ENCODE measurements at regions not wholly inside any gene's neighbourhood (a gene's known extent, or its start where the extent isn't known, plus 50 kb on each side); places are given as distances from the start of the nearest gene placed in this dataset.

- no peak for TF ChIP-seq YY2 (tag by site-specific recombination; IDR thresholded peaks at IDR 0.05)
- TF ChIP-seq ZNF423 (tag by site-specific recombination; IDR thresholded peaks at IDR 0.05): no peak
- TF ChIP-seq ZBTB20 (tag by site-specific recombination; IDR thresholded peaks at IDR 0.05): no peak
- TF ChIP-seq TCF7L2 (IDR thresholded peaks at IDR 0.05; ENCODE audit: borderline replicate concordance, low read depth, low read length): no peak
- TF ChIP-seq PRDM2 (tag by site-specific recombination; IDR thresholded peaks at IDR 0.05; ENCODE audit: borderline replicate concordance): no peak
- no peak for TF ChIP-seq ZNF174 (tag by site-specific recombination; IDR thresholded peaks at IDR 0.05)
- no peak for TF ChIP-seq ZNF311 (tag by site-specific recombination; IDR thresholded peaks at IDR 0.05; ENCODE audit: borderline replicate concordance)
- TF ChIP-seq KLF16 (tag by site-specific recombination; IDR thresholded peaks at IDR 0.05): no peak
- TF ChIP-seq ZNF223 (tag by site-specific recombination; IDR thresholded peaks at IDR 0.05): no peak
- Histone ChIP-seq H3K9me3 (ENCODE audit: control insufficient read depth, insufficient read depth, low read depth, low read length) (no peaks in the 10 kb centered on the region), H3K36me3 (ENCODE audit: control insufficient read depth in 2 of 2, insufficient read depth in 1 of 2, low read length in 2 of 2) (no peaks in the 10 kb centered on the region), H3K27ac (ENCODE audit: extremely low read depth, low read depth, low read length) (no peak overlapping the region), H3K4me1 (ENCODE audit: control insufficient read depth, insufficient read depth, low read length) (no peaks in the 10 kb centered on the region), H3K4me3 (ENCODE audit: low read depth, low read length) (no peak overlapping the region)
- POLR2A ChIA-PET: no interaction called here
- CTCF ChIA-PET: no interaction called here
Observed at GRCh38 chr6:14280006-14280510, 162.5 kb downstream of the CD83 start.

GRCh38 chr6:14280766-14281293 lies 163.3 kb downstream of the CD83 start:
- CTCF ChIA-PET: no interaction called here
- no peaks in the 10 kb centered on the region for H3K4me1 ChIP-seq (ENCODE audit: control insufficient read depth, insufficient read depth, low read length)
- H3K36me3 ChIP-seq (ENCODE audit: control insufficient read depth in 2 of 2, insufficient read depth in 1 of 2, low read length in 2 of 2): no peaks in the 10 kb centered on the region
- H3K4me3 ChIP-seq (ENCODE audit: low read depth, low read length): no peak overlapping the region
- no peak overlapping the region for H3K27ac ChIP-seq (ENCODE audit: extremely low read depth, low read depth, low read length)
- POLR2A ChIA-PET: no interaction called here
- H3K9me3 ChIP-seq (ENCODE audit: control insufficient read depth, insufficient read depth, low read depth, low read length): no peaks in the 10 kb centered on the region
- no peak for TF ChIP-seq ZSCAN30 (tag by site-specific recombination; IDR thresholded peaks at IDR 0.05)
- no peak for TF ChIP-seq ZSCAN23 (tag by site-specific recombination; IDR thresholded peaks at IDR 0.05)

- CTCF ChIA-PET: interaction anchor here (0.8 to 1.6 kb wide), 3 partner anchors 25 to 217 kb away, joined by 3 read pairs; no protein-coding TSS in a partner anchor
- peaks cover 2% of the 10 kb centered on the region; the same call in 1 of the 2 replicates for H3K4me1 ChIP-seq (ENCODE audit: control insufficient read depth, insufficient read depth, low read length)
- no peaks in the 10 kb centered on the region for H3K9me3 ChIP-seq (ENCODE audit: control insufficient read depth, insufficient read depth, low read depth, low read length)
- no peaks in the 10 kb centered on the region for H3K36me3 ChIP-seq (ENCODE audit: control insufficient read depth in 2 of 2, insufficient read depth in 1 of 2, low read length in 2 of 2)
- POLR2A ChIA-PET: no interaction called here
- H3K27ac ChIP-seq (ENCODE audit: extremely low read depth, low read depth, low read length): no peak overlapping the region
- no peak overlapping the region for H3K4me3 ChIP-seq (ENCODE audit: low read depth, low read length)
- TF ChIP-seq ZNF248 (tag by site-specific recombination; IDR thresholded peaks at IDR 0.05): no peak
- TF ChIP-seq ZNF660 (tag by site-specific recombination; IDR thresholded peaks at IDR 0.05): no peak
- no peak for TF ChIP-seq ZNF658 (tag by site-specific recombination; IDR thresholded peaks at IDR 0.05)
- TF ChIP-seq, protein P1, sequence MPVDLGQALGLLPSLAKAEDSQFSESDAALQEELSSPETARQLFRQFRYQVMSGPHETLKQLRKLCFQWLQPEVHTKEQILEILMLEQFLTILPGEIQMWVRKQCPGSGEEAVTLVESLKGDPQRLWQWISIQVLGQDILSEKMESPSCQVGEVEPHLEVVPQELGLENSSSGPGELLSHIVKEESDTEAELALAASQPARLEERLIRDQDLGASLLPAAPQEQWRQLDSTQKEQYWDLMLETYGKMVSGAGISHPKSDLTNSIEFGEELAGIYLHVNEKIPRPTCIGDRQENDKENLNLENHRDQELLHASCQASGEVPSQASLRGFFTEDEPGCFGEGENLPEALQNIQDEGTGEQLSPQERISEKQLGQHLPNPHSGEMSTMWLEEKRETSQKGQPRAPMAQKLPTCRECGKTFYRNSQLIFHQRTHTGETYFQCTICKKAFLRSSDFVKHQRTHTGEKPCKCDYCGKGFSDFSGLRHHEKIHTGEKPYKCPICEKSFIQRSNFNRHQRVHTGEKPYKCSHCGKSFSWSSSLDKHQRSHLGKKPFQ (tag by site-specific recombination; IDR thresholded peaks at IDR 0.05): no peak
- TF ChIP-seq PRDM2 (tag by site-specific recombination; IDR thresholded peaks at IDR 0.05; ENCODE audit: borderline replicate concordance): no peak
- TF ChIP-seq ZNF121 (tag by site-specific recombination; IDR thresholded peaks at IDR 0.05): no peak
- TF ChIP-seq ZNF175 (tag by site-specific recombination; IDR thresholded peaks at IDR 0.05): no peak
Observed at GRCh38 chr6:14281811-14282660, 164.5 kb downstream of the CD83 start.
